C4-2B (cell line): ENCODE measurements at regions not wholly inside any gene's neighbourhood (a gene's known extent, or its start where the extent isn't known, plus 50 kb on each side); places are given as distances from the start of the nearest gene placed in this dataset.

Source experiments
- H3K27ac ChIP-seq: fragments of 450-650 bp; 2 replicates; pipeline ENCODE4 v1.5.1; 2017
- CTCF ChIP-seq: fragments of 450-650 bp; conservative IDR thresholded peaks from 2 replicates; pipeline ENCODE4 v1.5.1; 2017; ENCODE audit warnings: mild to moderate bottlenecking
- ZFX ChIP-seq: fragments of 450-650 bp; IDR thresholded peaks from 2 replicates; pipeline ENCODE4 v1.6.1; 2017

- H3K27ac ChIP-seq, result no peak overlapping the region
- TF ChIP-seq CTCF, result no peak
Observed at GRCh38 chr3:31346542-31346979, 186.2 kb upstream of the STT3B start.

GRCh38 chr3:31349001-31349748 lies 183.6 kb upstream of the STT3B start:
- TF ChIP-seq ZFX, result no peak
- TF ChIP-seq CTCF, result no peak
- H3K27ac ChIP-seq, result no peak overlapping the region

GRCh38 chr3:31350307-31350706 lies 182.4 kb upstream of the STT3B start:
- no peak overlapping the region for H3K27ac ChIP-seq
- TF ChIP-seq CTCF, result no peak
- no peak for TF ChIP-seq ZFX

- no peak overlapping the region for H3K27ac ChIP-seq
- TF ChIP-seq CTCF (no peak), ZFX (no peak)
Observed at GRCh38 chr3:31352331-31352730, 180.4 kb upstream of the STT3B start.

GRCh38 chr3:31353166-31353565 lies 179.6 kb upstream of the STT3B start:
- TF ChIP-seq CTCF, result no peak
- TF ChIP-seq ZFX, result no peak
- H3K27ac ChIP-seq, result no peak overlapping the region

- H3K27ac ChIP-seq, result no peak overlapping the region
- TF ChIP-seq CTCF (no peak), ZFX (no peak)
Observed at GRCh38 chr3:31354373-31354772, 178.4 kb upstream of the STT3B start.

- TF ChIP-seq ZFX (no peak), CTCF (no peak)
Observed at GRCh38 chr3:31355807-31356206, 176.9 kb upstream of the STT3B start.

More at GRCh38 chr3:31355807-31356206, 176.9 kb upstream of the STT3B start:
- no peak overlapping the region for H3K27ac ChIP-seq
